ENCODE measurements at regions not wholly inside any gene's neighbourhood (a gene's known extent, or its start where the extent isn't known, plus 50 kb on each side); places are given as distances from the start of the nearest gene placed in this dataset.

DNA sequence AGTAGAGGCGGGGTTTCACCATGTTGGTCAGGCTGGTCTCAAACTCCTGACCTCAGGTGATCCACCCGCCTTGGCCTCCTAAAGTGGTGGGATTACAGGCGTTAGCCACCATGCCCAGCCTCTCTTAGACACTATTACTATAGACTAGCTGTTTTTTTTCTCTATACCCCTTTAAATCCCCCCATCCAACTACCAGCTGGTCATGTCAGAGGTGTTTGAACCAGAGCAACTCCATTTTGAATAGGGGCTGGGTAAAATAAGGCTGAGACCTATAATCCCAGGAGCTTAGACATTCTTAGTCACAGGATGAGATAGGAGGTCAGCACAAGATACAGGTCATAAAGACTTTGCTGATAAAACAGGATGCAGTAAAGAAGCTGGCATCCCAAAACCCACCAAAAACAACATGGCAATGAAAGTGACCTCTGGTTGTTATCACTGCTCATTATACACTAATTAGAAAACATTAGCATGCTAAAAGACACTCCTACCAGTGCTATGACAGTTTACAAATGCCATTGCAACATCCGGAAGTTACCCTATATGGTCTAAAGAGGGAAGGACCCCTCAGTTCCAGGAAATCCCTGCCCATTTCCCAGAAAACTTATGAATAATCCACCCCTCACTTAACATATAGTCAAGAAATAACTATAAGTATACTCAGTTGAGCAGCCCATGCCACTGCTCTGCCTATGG is 57.8 kb upstream of the GPD1L start:
- TF ChIP-seq EZH2 (IDR thresholded peaks at IDR 0.05; ENCODE audit: low read depth, unreplicated experiment) (no peak), POLR2AphosphoS5 (IDR thresholded peaks at IDR 0.05; ENCODE audit: low read depth) (no peak), STAT1 (IDR thresholded peaks at IDR 0.05; ENCODE audit: unreplicated experiment) (no peak), CREB1 (CRISPR knock-in tag; IDR thresholded peaks at IDR 0.05; ENCODE audit: low read depth) (no peak), EZH2phosphoT487 (IDR thresholded peaks at IDR 0.05; ENCODE audit: unreplicated experiment) (no peak), ZNF331 (CRISPR knock-in tag; IDR thresholded peaks at IDR 0.05; ENCODE audit: low read depth) (no peak), JUNB (IDR thresholded peaks at IDR 0.05; ENCODE audit: unreplicated experiment) (no peak), ZNF114 (CRISPR knock-in tag; IDR thresholded peaks at IDR 0.05) (no peak), NANOG (IDR thresholded peaks at IDR 0.05; ENCODE audit: borderline replicate concordance) (no peak)
- TF ChIP-seq, protein P1, sequence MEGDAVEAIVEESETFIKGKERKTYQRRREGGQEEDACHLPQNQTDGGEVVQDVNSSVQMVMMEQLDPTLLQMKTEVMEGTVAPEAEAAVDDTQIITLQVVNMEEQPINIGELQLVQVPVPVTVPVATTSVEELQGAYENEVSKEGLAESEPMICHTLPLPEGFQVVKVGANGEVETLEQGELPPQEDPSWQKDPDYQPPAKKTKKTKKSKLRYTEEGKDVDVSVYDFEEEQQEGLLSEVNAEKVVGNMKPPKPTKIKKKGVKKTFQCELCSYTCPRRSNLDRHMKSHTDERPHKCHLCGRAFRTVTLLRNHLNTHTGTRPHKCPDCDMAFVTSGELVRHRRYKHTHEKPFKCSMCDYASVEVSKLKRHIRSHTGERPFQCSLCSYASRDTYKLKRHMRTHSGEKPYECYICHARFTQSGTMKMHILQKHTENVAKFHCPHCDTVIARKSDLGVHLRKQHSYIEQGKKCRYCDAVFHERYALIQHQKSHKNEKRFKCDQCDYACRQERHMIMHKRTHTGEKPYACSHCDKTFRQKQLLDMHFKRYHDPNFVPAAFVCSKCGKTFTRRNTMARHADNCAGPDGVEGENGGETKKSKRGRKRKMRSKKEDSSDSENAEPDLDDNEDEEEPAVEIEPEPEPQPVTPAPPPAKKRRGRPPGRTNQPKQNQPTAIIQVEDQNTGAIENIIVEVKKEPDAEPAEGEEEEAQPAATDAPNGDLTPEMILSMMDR (conservative IDR thresholded peaks at IDR 0.05; ENCODE audit: low read depth in 2 of 2): no peak
- TF ChIP-seq, protein P2, sequence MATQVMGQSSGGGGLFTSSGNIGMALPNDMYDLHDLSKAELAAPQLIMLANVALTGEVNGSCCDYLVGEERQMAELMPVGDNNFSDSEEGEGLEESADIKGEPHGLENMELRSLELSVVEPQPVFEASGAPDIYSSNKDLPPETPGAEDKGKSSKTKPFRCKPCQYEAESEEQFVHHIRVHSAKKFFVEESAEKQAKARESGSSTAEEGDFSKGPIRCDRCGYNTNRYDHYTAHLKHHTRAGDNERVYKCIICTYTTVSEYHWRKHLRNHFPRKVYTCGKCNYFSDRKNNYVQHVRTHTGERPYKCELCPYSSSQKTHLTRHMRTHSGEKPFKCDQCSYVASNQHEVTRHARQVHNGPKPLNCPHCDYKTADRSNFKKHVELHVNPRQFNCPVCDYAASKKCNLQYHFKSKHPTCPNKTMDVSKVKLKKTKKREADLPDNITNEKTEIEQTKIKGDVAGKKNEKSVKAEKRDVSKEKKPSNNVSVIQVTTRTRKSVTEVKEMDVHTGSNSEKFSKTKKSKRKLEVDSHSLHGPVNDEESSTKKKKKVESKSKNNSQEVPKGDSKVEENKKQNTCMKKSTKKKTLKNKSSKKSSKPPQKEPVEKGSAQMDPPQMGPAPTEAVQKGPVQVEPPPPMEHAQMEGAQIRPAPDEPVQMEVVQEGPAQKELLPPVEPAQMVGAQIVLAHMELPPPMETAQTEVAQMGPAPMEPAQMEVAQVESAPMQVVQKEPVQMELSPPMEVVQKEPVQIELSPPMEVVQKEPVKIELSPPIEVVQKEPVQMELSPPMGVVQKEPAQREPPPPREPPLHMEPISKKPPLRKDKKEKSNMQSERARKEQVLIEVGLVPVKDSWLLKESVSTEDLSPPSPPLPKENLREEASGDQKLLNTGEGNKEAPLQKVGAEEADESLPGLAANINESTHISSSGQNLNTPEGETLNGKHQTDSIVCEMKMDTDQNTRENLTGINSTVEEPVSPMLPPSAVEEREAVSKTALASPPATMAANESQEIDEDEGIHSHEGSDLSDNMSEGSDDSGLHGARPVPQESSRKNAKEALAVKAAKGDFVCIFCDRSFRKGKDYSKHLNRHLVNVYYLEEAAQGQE (IDR thresholded peaks at IDR 0.05; ENCODE audit: unreplicated experiment): no peak
- TF ChIP-seq, protein P3, sequence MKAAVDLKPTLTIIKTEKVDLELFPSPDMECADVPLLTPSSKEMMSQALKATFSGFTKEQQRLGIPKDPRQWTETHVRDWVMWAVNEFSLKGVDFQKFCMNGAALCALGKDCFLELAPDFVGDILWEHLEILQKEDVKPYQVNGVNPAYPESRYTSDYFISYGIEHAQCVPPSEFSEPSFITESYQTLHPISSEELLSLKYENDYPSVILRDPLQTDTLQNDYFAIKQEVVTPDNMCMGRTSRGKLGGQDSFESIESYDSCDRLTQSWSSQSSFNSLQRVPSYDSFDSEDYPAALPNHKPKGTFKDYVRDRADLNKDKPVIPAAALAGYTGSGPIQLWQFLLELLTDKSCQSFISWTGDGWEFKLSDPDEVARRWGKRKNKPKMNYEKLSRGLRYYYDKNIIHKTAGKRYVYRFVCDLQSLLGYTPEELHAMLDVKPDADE (IDR thresholded peaks at IDR 0.05): no peak
- TF ChIP-seq, protein P4, sequence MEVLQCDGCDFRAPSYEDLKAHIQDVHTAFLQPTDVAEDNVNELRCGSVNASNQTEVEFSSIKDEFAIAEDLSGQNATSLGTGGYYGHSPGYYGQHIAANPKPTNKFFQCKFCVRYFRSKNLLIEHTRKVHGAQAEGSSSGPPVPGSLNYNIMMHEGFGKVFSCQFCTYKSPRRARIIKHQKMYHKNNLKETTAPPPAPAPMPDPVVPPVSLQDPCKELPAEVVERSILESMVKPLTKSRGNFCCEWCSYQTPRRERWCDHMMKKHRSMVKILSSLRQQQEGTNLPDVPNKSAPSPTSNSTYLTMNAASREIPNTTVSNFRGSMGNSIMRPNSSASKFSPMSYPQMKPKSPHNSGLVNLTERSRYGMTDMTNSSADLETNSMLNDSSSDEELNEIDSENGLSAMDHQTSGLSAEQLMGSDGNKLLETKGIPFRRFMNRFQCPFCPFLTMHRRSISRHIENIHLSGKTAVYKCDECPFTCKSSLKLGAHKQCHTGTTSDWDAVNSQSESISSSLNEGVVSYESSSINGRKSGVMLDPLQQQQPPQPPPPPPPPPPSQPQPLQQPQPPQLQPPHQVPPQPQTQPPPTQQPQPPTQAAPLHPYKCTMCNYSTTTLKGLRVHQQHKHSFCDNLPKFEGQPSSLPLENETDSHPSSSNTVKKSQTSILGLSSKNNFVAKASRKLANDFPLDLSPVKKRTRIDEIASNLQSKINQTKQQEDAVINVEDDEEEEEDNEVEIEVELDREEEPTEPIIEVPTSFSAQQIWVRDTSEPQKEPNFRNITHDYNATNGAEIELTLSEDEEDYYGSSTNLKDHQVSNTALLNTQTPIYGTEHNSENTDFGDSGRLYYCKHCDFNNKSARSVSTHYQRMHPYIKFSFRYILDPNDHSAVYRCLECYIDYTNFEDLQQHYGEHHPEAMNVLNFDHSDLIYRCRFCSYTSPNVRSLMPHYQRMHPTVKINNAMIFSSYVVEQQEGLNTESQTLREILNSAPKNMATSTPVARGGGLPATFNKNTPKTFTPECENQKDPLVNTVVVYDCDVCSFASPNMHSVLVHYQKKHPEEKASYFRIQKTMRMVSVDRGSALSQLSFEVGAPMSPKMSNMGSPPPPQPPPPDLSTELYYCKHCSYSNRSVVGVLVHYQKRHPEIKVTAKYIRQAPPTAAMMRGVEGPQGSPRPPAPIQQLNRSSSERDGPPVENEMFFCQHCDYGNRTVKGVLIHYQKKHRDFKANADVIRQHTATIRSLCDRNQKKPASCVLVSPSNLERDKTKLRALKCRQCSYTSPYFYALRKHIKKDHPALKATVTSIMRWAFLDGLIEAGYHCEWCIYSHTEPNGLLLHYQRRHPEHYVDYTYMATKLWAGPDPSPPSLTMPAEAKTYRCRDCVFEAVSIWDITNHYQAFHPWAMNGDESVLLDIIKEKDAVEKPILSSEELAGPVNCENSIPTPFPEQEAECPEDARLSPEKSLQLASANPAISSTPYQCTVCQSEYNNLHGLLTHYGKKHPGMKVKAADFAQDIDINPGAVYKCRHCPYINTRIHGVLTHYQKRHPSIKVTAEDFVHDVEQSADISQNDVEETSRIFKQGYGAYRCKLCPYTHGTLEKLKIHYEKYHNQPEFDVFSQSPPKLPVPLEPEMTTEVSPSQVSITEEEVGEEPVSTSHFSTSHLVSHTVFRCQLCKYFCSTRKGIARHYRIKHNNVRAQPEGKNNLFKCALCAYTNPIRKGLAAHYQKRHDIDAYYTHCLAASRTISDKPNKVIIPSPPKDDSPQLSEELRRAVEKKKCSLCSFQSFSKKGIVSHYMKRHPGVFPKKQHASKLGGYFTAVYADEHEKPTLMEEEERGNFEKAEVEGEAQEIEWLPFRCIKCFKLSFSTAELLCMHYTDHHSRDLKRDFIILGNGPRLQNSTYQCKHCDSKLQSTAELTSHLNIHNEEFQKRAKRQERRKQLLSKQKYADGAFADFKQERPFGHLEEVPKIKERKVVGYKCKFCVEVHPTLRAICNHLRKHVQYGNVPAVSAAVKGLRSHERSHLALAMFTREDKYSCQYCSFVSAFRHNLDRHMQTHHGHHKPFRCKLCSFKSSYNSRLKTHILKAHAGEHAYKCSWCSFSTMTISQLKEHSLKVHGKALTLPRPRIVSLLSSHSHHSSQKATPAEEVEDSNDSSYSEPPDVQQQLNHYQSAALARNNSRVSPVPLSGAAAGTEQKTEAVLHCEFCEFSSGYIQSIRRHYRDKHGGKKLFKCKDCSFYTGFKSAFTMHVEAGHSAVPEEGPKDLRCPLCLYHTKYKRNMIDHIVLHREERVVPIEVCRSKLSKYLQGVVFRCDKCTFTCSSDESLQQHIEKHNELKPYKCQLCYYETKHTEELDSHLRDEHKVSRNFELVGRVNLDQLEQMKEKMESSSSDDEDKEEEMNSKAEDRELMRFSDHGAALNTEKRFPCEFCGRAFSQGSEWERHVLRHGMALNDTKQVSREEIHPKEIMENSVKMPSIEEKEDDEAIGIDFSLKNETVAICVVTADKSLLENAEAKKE (CRISPR knock-in tag; IDR thresholded peaks at IDR 0.05): no peak
